H1 (cell line): ENCODE measurements at regions not wholly inside any gene's neighbourhood (a gene's known extent, or its start where the extent isn't known, plus 50 kb on each side); places are given as distances from the start of the nearest gene placed in this dataset.

Experiments used
- CTCF ChIA-PET: fragments of 300-600 bp; sonication (Branson Sonifier 250); formaldehyde crosslinking; loops from one replicate; lab custom pipeline; 2021; ENCODE audit not compliant: partially characterized antibody; lab: Charles Lee
- POLR2A ChIA-PET: fragments of 300-600 bp; sonication (Branson Sonifier 250); formaldehyde crosslinking; loops from one replicate; lab custom pipeline; 2021; ENCODE audit warnings: inconsistent platforms; ENCODE audit not compliant: partially characterized antibody; lab: Charles Lee
- DNase-seq, 2 experiments: peaks; one replicate each; pipeline versions ENCODE4 v3.0.0 to v3.0.0-alpha.2; 2010 to 2022; ENCODE audit warnings: low spot score in 2 of 2, low read depth in 1 of 2, mixed read lengths in 1 of 2
- FAIRE-seq: peaks from 2 replicates; lab custom pipeline; 2011; peaks lifted over from hg19 to GRCh38; lab: Jason Lieb, UNC
- H2AFZ ChIP-seq: 2 replicates; pipeline ENCODE4 v1.8.1; 2012; ENCODE audit warnings: low read length, inconsistent platforms
- H2AK5ac ChIP-seq: 2 replicates; pipeline ENCODE4 v1.6.1; 2013; ENCODE audit warnings: low read depth, low read length
- H2BK120ac ChIP-seq: replicated peaks from 2 replicates; pipeline ENCODE3; 2013; ENCODE audit warnings: low read depth, low read length, inconsistent platforms
- H2BK12ac ChIP-seq: 2 replicates; pipeline ENCODE4 v1.6.1; 2013; ENCODE audit warnings: low read depth, low read length
- H2BK15ac ChIP-seq: 2 replicates; pipeline ENCODE4 v1.6.1; 2013; ENCODE audit warnings: low read length
- H2BK20ac ChIP-seq: 2 replicates; pipeline ENCODE4 v1.6.1; 2013; ENCODE audit warnings: low read length
- H2BK5ac ChIP-seq: 2 replicates; pipeline ENCODE4 v1.6.1; 2013; ENCODE audit warnings: low read depth, low read length
- H3K14ac ChIP-seq: 2 replicates; pipeline ENCODE4 v1.6.1; 2013; ENCODE audit warnings: inconsistent platforms; ENCODE audit not compliant: insufficient read length
- H3K18ac ChIP-seq: 2 replicates; pipeline ENCODE4 v1.6.1; 2013; ENCODE audit warnings: low read length; ENCODE audit errors: extremely low read depth
- H3K23ac ChIP-seq: 2 replicates; pipeline ENCODE4 v1.6.1; 2013; ENCODE audit warnings: inconsistent platforms; ENCODE audit not compliant: insufficient read length
- H3K23me2 ChIP-seq: 2 replicates; pipeline ENCODE4 v1.6.1; 2013; ENCODE audit warnings: low read depth, low read length
- H3K27ac ChIP-seq: 2 replicates; pipeline ENCODE4 v1.6.1; 2011; ENCODE audit warnings: low read depth, low read length, inconsistent platforms
- H3K27me3 ChIP-seq, 4 experiments: replicated peaks in 1 of 4; 1 replicate in 1 of 4; 2 replicates in 3 of 4; pipeline versions ENCODE4 v1.6.1 to v1.8.1; 2011 to 2013; ENCODE audit warnings: low read length in 3 of 4, mild to moderate bottlenecking in 3 of 4, inconsistent platforms in 2 of 4, mixed read lengths in 2 of 4, moderate library complexity in 1 of 4; ENCODE audit not compliant: control insufficient read depth in 3 of 4, insufficient read depth in 3 of 4; ENCODE audit errors: extremely low read depth in 1 of 4
- H3K36me3 ChIP-seq, 4 experiments: 2 replicates each; pipeline versions ENCODE4 v1.6.1 to v1.8.1; 2011 to 2013; ENCODE audit warnings: mild to moderate bottlenecking in 4 of 4, low read length in 3 of 4, moderate library complexity in 2 of 4, control low read depth in 1 of 4, inconsistent platforms in 1 of 4; ENCODE audit not compliant: insufficient read depth in 4 of 4, control insufficient read depth in 2 of 4
- H3K4ac ChIP-seq: replicated peaks from 2 replicates; pipeline ENCODE3; 2013; ENCODE audit warnings: low read length, low read depth, mixed read lengths, inconsistent platforms; ENCODE audit not compliant: insufficient read length
- H3K4me1 ChIP-seq, 4 experiments: replicated peaks in 1 of 4; 1 replicate in 1 of 4; 2 replicates in 3 of 4; pipeline versions ENCODE4 v1.6.1 to v1.8.1; 2011 to 2013; ENCODE audit warnings: low read length in 3 of 4, inconsistent platforms in 2 of 4, mixed read lengths in 1 of 4; ENCODE audit not compliant: insufficient read depth in 4 of 4, control insufficient read depth in 3 of 4
- H3K4me2 ChIP-seq, 2 experiments: 2 replicates each; pipeline versions ENCODE4 v1.6.1 to v1.8.1; 2011 to 2013; ENCODE audit warnings: low read depth in 2 of 2, low read length in 2 of 2, control low read depth in 1 of 2, inconsistent platforms in 1 of 2, mild to moderate bottlenecking in 1 of 2; ENCODE audit not compliant: insufficient read depth in 1 of 2
- H3K4me3 ChIP-seq, 4 experiments: fragments of 200-600, 300-600 bp in 1 of 4; sonication (generic), shearing (Covaris generic), sonication (Bioruptor Twin) in 1 of 4; 2 replicates each; pipeline versions ENCODE4 v1.5.1 to v1.8.1; 2011 to 2016; ENCODE audit warnings: low read length in 4 of 4, low read depth in 3 of 4, control low read depth in 2 of 4, inconsistent platforms in 2 of 4, mild to moderate bottlenecking in 2 of 4, mixed read lengths in 1 of 4, moderate library complexity in 1 of 4; ENCODE audit not compliant: insufficient read depth in 2 of 4; ENCODE audit errors: extremely low read depth in 1 of 4
- H3K56ac ChIP-seq: replicated peaks from 2 replicates; pipeline ENCODE3; 2013; ENCODE audit warnings: low read depth, mild to moderate bottlenecking, mixed read lengths, low read length, inconsistent platforms; ENCODE audit not compliant: insufficient read length
- H3K79me1 ChIP-seq: 2 replicates; pipeline ENCODE4 v1.6.1; 2013; ENCODE audit warnings: low read depth, low read length, control low read depth
- H3K79me2 ChIP-seq, 2 experiments: 2 replicates each; pipeline versions ENCODE4 v1.6.1 to v1.8.1; 2012 to 2013; ENCODE audit warnings: low read length in 2 of 2, mild to moderate bottlenecking in 2 of 2, inconsistent platforms in 1 of 2; ENCODE audit not compliant: insufficient read depth in 2 of 2, control insufficient read depth in 1 of 2
- H3K9ac ChIP-seq, 4 experiments: replicated peaks in 1 of 4; 1 replicate in 1 of 4; 2 replicates in 3 of 4; pipeline versions ENCODE4 v1.6.1 to v1.8.1; 2011 to 2013; ENCODE audit warnings: low read depth in 3 of 4, low read length in 3 of 4, control low read depth in 2 of 4, mild to moderate bottlenecking in 2 of 4, moderate library complexity in 2 of 4, inconsistent platforms in 1 of 4; ENCODE audit errors: extremely low read depth in 1 of 4
- H3K9me3 ChIP-seq, 2 experiments: 2 replicates each; pipeline versions ENCODE4 v1.6.1 to v1.8.1; 2012 to 2013; ENCODE audit warnings: mild to moderate bottlenecking in 2 of 2, moderate library complexity in 2 of 2, control low read depth in 1 of 2, inconsistent platforms in 1 of 2, low read depth in 1 of 2, low read length in 1 of 2, mixed read lengths in 1 of 2; ENCODE audit not compliant: insufficient read depth in 2 of 2
- H4K20me1 ChIP-seq, 2 experiments: replicated peaks in 1 of 2; 2 replicates each; pipeline versions ENCODE3 to v1.8.1; 2011 to 2013; ENCODE audit warnings: inconsistent platforms in 2 of 2, low read length in 2 of 2, mild to moderate bottlenecking in 1 of 2; ENCODE audit not compliant: insufficient read depth in 2 of 2, control insufficient read depth in 1 of 2
- H4K5ac ChIP-seq: 2 replicates; pipeline ENCODE4 v1.6.1; 2013; ENCODE audit warnings: low read length, low read depth, mixed read lengths, inconsistent platforms; ENCODE audit not compliant: insufficient read length
- H4K8ac ChIP-seq: 2 replicates; pipeline ENCODE4 v1.8.0; 2013; ENCODE audit warnings: mild to moderate bottlenecking, moderate library complexity, low read length, inconsistent platforms; ENCODE audit not compliant: insufficient read depth; ENCODE audit errors: extremely low read depth
- H4K91ac ChIP-seq: replicated peaks from 2 replicates; pipeline ENCODE3; 2013; ENCODE audit warnings: low read length, mixed read lengths, inconsistent platforms; ENCODE audit not compliant: insufficient read length
- ATF2 ChIP-seq: IDR thresholded peaks from 2 replicates; pipeline ENCODE4 v1.6.1; 2012; ENCODE audit warnings: low read length, inconsistent platforms
- CBX5 ChIP-seq: fragments of 300-800, 300-1000 bp; sonication (generic); IDR thresholded peaks from 2 replicates; pipeline ENCODE4 v1.7.1; 2016; ENCODE audit warnings: antibody characterized with exemption, low read length, low read depth
- EZH2 ChIP-seq: fragments of 200-600 bp; sonication (generic); IDR thresholded peaks from 2 replicates; pipeline ENCODE4 v1.7.1; 2012; ENCODE audit warnings: low read depth, mild to moderate bottlenecking, moderate library complexity, low read length, inconsistent platforms; ENCODE audit not compliant: severe bottlenecking
- HDAC6 ChIP-seq: IDR thresholded peaks from one replicate; pipeline ENCODE4 v1.7.1; 2012; ENCODE audit warnings: low read depth, mild to moderate bottlenecking, inconsistent platforms, low read length, moderate library complexity
- JUN ChIP-seq: IDR thresholded peaks from 2 replicates; pipeline ENCODE4 v1.6.1; 2011; ENCODE audit warnings: low read depth, mild to moderate bottlenecking, improper control_type of control experiment, low read length
- KDM4A ChIP-seq: IDR thresholded peaks from one replicate; pipeline ENCODE4 v1.7.1; 2012; ENCODE audit warnings: low read depth, mild to moderate bottlenecking, moderate library complexity, low read length, inconsistent platforms; ENCODE audit not compliant: severe bottlenecking
- POLR2A ChIP-seq, 2 experiments: IDR thresholded peaks; 1 replicate in 1 of 2; 2 replicates in 1 of 2; pipeline ENCODE4 v1.6.1; 2011; ENCODE audit warnings: low read depth in 2 of 2, low read length in 2 of 2, mild to moderate bottlenecking in 2 of 2; ENCODE audit errors: control extremely low read depth in 1 of 2
- RAD21 ChIP-seq, 2 experiments: IDR thresholded peaks in 1 of 2; conservative IDR thresholded peaks in 1 of 2; 2 replicates each; pipeline ENCODE4 v1.6.1; 2011; ENCODE audit warnings: low read depth in 2 of 2, low read length in 2 of 2, improper control_type of control experiment in 1 of 2, inconsistent platforms in 1 of 2, mild to moderate bottlenecking in 1 of 2, moderate library complexity in 1 of 2
- RFX5 ChIP-seq: IDR thresholded peaks from 2 replicates; pipeline ENCODE4 v1.6.1; 2011; ENCODE audit warnings: low read depth, low read length, improper control_type of control experiment, borderline replicate concordance
- TEAD4 ChIP-seq: IDR thresholded peaks from 2 replicates; pipeline ENCODE4 v1.6.1; 2012; ENCODE audit warnings: low read depth, low read length, inconsistent platforms, mixed read lengths
- WGBS, 2 experiments: shearing (Covaris generic) in 1 of 2; methylation state at CpG; one replicate each; pipeline versions ENCODE4 v1.1.6 to v1.1.7; 2013 to 2015; ENCODE audit warnings: low lambda C conversion rate in 2 of 2, mixed read lengths in 2 of 2, inconsistent platforms in 1 of 2, low coverage in 1 of 2, missing lambda C conversion rate in 1 of 2; ENCODE audit not compliant: insufficient replicate concordance in 2 of 2, insufficient coverage in 1 of 2, insufficient read length in 1 of 2; ENCODE audit errors: extremely low coverage in 1 of 2, missing lambda C conversion rate in 1 of 2; 5-methylcytosine and 5-hydroxymethylcytosine counted together

DNA sequence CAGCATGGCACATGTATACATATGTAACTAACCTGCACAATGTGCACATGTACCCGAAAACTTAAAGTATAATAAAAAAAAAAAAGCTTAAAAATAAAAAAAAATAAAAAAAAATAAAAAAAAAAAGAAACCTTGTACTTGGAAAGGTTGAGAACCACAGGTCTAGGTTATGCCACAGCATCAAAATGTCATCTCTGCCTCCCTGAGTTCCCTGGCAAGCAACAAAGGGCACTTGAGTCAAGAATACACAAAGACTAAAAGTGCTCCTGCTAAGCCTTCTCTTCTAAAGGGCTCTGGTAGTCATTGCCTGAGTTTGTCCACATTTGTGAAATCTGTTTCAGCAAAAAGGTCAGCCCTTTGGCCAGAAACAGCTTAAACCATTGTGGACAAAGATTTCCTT lies 395.8 kb upstream of the CCDC54 start:
- no peak overlapping the region for H3K14ac ChIP-seq
- WGBS, 2 experiments, result no CpG with 5 or more reads among the region's 1 CpG
- no peak overlapping the region for H4K8ac ChIP-seq
- no peaks in the 10 kb centered on the region for H3K79me2 ChIP-seq
- H3K4me3 ChIP-seq, result no peak overlapping the region
- no peak overlapping the region for H4K91ac ChIP-seq
- no peak overlapping the region for H3K23ac ChIP-seq
- FAIRE-seq (no peak), DNase-seq (no peak)
- no peak overlapping the region for H2BK12ac ChIP-seq
- H3K27me3 ChIP-seq, result no peaks in the 10 kb centered on the region
- H3K79me1 ChIP-seq, result no peaks in the 10 kb centered on the region
- no peak overlapping the region for H2AK5ac ChIP-seq
- ChIA-PET CTCF (no interaction called here), POLR2A (no interaction called here)
- H2AFZ ChIP-seq, result no peak overlapping the region
- H3K4me2 ChIP-seq, result no peak overlapping the region
- no peak overlapping the region for H2BK120ac ChIP-seq
- H3K4me1 ChIP-seq, result no peaks in the 10 kb centered on the region
- H3K18ac ChIP-seq, result no peak overlapping the region
- H3K4ac ChIP-seq, result no peak overlapping the region
- H3K9ac ChIP-seq, result no peak overlapping the region
- H3K23me2 ChIP-seq, result no peaks in the 10 kb centered on the region
- H3K56ac ChIP-seq, result no peak overlapping the region
- H4K5ac ChIP-seq, result no peak overlapping the region
- no peak overlapping the region for H2BK5ac ChIP-seq
- TF ChIP-seq TEAD4 (no peak), EZH2 (no peak), KDM4A (no peak), RFX5 (no peak), ATF2 (no peak), HDAC6 (no peak), CBX5 (no peak), JUN (no peak), RAD21 (IDR thresholded peaks at IDR 0.05 in 1 of 2, conservative IDR thresholded peaks at IDR 0.05 in 1 of 2; ENCODE audit: low read depth in 2 of 2, low read length in 2 of 2) (no peak), POLR2A (IDR thresholded peaks at IDR 0.05; ENCODE audit: control extremely low read depth in 1 of 2, low read depth in 2 of 2, low read length in 2 of 2) (no peak)
- no peak overlapping the region for H2BK15ac ChIP-seq
- no peaks in the 10 kb centered on the region for H4K20me1 ChIP-seq
- no peak overlapping the region for H3K27ac ChIP-seq
- H3K36me3 ChIP-seq, result no peaks in the 10 kb centered on the region
- no peaks in the 10 kb centered on the region for H3K9me3 ChIP-seq
- H2BK20ac ChIP-seq, result no peak overlapping the region
